H9 (cell line): ENCODE measurements at regions not wholly inside any gene's neighbourhood (a gene's known extent, or its start where the extent isn't known, plus 50 kb on each side); places are given as distances from the start of the nearest gene placed in this dataset.

ENCODE experiments used
- DNase-seq: peaks from one replicate; pipeline ENCODE4 v3.0.0-alpha.2; 2017
- H2AFZ ChIP-seq: one replicate; pipeline ENCODE4 v1.6.1; 2013; ENCODE audit warnings: mild to moderate bottlenecking, low read length, control low read depth, moderate library complexity
- H2AK5ac ChIP-seq: 2 replicates; pipeline ENCODE4 v1.6.1; 2013; ENCODE audit warnings: low read length, control low read depth, mixed read lengths; ENCODE audit not compliant: insufficient read length
- H2BK120ac ChIP-seq: one replicate; pipeline ENCODE4 v1.6.1; 2013; ENCODE audit warnings: low read depth, mild to moderate bottlenecking, low read length, control low read depth, inconsistent platforms; ENCODE audit not compliant: poor library complexity, severe bottlenecking
- H2BK12ac ChIP-seq: 2 replicates; pipeline ENCODE4 v1.6.1; 2013; ENCODE audit warnings: low read length, control low read depth, mixed read lengths, low read depth; ENCODE audit not compliant: insufficient read length
- H2BK15ac ChIP-seq: 2 replicates; pipeline ENCODE4 v1.6.1; 2013; ENCODE audit warnings: low read depth, low read length, control low read depth
- H2BK20ac ChIP-seq: one replicate; pipeline ENCODE4 v1.6.1; 2013; ENCODE audit warnings: low read depth, mild to moderate bottlenecking, low read length, control low read depth, inconsistent platforms; ENCODE audit not compliant: poor library complexity, severe bottlenecking
- H2BK5ac ChIP-seq: 2 replicates; pipeline ENCODE4 v1.6.1; 2013; ENCODE audit warnings: low read length, control low read depth, mixed read lengths; ENCODE audit not compliant: insufficient read length
- H3K14ac ChIP-seq: 2 replicates; pipeline ENCODE4 v1.6.1; 2013; ENCODE audit warnings: low read length, control low read depth; ENCODE audit not compliant: insufficient read depth
- H3K18ac ChIP-seq: 2 replicates; pipeline ENCODE4 v1.6.1; 2013; ENCODE audit warnings: low read depth, mild to moderate bottlenecking, mixed read lengths, low read length, control low read depth; ENCODE audit not compliant: insufficient read length
- H3K23ac ChIP-seq: 2 replicates; pipeline ENCODE4 v1.6.1; 2013; ENCODE audit warnings: low read length, control low read depth, mixed read lengths, low read depth; ENCODE audit not compliant: insufficient read length
- H3K23me2 ChIP-seq: 2 replicates; pipeline ENCODE4 v1.6.1; 2013; ENCODE audit warnings: low read depth, mild to moderate bottlenecking, mixed read lengths, low read length, control low read depth; ENCODE audit not compliant: insufficient read length, poor library complexity, severe bottlenecking
- H3K27ac ChIP-seq: 2 replicates; pipeline ENCODE4 v1.5.1; 2013; ENCODE audit warnings: low read length, control low read depth, mixed read lengths, low read depth; ENCODE audit not compliant: insufficient read length
- H3K27me3 ChIP-seq: 2 replicates; pipeline ENCODE4 v1.6.1; 2013; ENCODE audit warnings: low read length, control low read depth, inconsistent platforms; ENCODE audit not compliant: insufficient read depth
- H3K4ac ChIP-seq: 2 replicates; pipeline ENCODE4 v1.6.1; 2013; ENCODE audit warnings: low read depth, mild to moderate bottlenecking, control low read depth, inconsistent platforms, low read length, moderate library complexity
- H3K4me1 ChIP-seq: 2 replicates; pipeline ENCODE4 v1.6.1; 2013; ENCODE audit warnings: low read length, control low read depth, inconsistent platforms; ENCODE audit not compliant: insufficient read depth
- H3K4me2 ChIP-seq: 2 replicates; pipeline ENCODE4 v1.6.1; 2013; ENCODE audit warnings: low read length, control low read depth, mixed read lengths; ENCODE audit not compliant: insufficient read length, insufficient read depth
- H3K56ac ChIP-seq: 2 replicates; pipeline ENCODE4 v1.6.1; 2013; ENCODE audit warnings: low read depth, mild to moderate bottlenecking, mixed read lengths, low read length, control low read depth; ENCODE audit not compliant: insufficient read length
- H3K79me1 ChIP-seq: 2 replicates; pipeline ENCODE4 v1.6.1; 2013; ENCODE audit warnings: low read depth, mild to moderate bottlenecking, moderate library complexity, low read length, control low read depth, inconsistent platforms; ENCODE audit not compliant: insufficient read depth, poor library complexity, severe bottlenecking
- H3K79me2 ChIP-seq: 2 replicates; pipeline ENCODE4 v1.6.1; 2013; ENCODE audit warnings: low read length, control low read depth, inconsistent platforms; ENCODE audit not compliant: insufficient read depth
- H3K9ac ChIP-seq: 2 replicates; pipeline ENCODE4 v1.6.1; 2013; ENCODE audit warnings: low read length, control low read depth, mixed read lengths; ENCODE audit not compliant: insufficient read length; ENCODE audit errors: extremely low read depth
- H3K9me3 ChIP-seq: one replicate; pipeline ENCODE4 v1.6.1; 2013; ENCODE audit warnings: low read depth, low read length, inconsistent platforms; ENCODE audit not compliant: control insufficient read depth
- H3T11ph ChIP-seq: one replicate; pipeline ENCODE4 v1.6.1; 2013; ENCODE audit warnings: mild to moderate bottlenecking, low read length, control low read depth, inconsistent platforms
- H4K20me1 ChIP-seq: one replicate; pipeline ENCODE4 v1.6.1; 2013; ENCODE audit not compliant: control insufficient read depth, insufficient read length, insufficient read depth
- H4K5ac ChIP-seq: 2 replicates; pipeline ENCODE4 v1.6.1; 2013; ENCODE audit warnings: low read depth, mild to moderate bottlenecking, mixed read lengths, low read length, control low read depth; ENCODE audit not compliant: insufficient read length
- H4K8ac ChIP-seq: replicated peaks from 2 replicates; pipeline ENCODE4 v1.6.1; 2013; ENCODE audit warnings: low read length, control low read depth, mixed read lengths, low read depth; ENCODE audit not compliant: insufficient read length
- H4K91ac ChIP-seq: 2 replicates; pipeline ENCODE4 v1.6.1; 2013; ENCODE audit warnings: low read depth, mild to moderate bottlenecking, moderate library complexity, mixed read lengths, low read length, control low read depth; ENCODE audit not compliant: insufficient read length
- H3K27ac Mint-ChIP-seq, 3 experiments: 2 replicates in 2 of 3; 3 replicates in 1 of 3; pipeline ENCODE4 v1.8.0; 2020 to 2021; ENCODE audit warnings: mixed read lengths in 3 of 3, mild to moderate bottlenecking in 1 of 3, moderate library complexity in 1 of 3
- H3K27me3 Mint-ChIP-seq: 2 replicates; pipeline ENCODE4 v1.8.0; 2021; ENCODE audit warnings: low read depth, mild to moderate bottlenecking, moderate library complexity, mixed read lengths
- H3K36me3 Mint-ChIP-seq, 3 experiments: 2 replicates in 2 of 3; 3 replicates in 1 of 3; pipeline ENCODE4 v1.8.0; 2020 to 2021; ENCODE audit warnings: low read depth in 3 of 3, mixed read lengths in 3 of 3; ENCODE audit not compliant: insufficient read depth in 1 of 3
- H3K4me1 Mint-ChIP-seq, 2 experiments: 2 replicates each; pipeline ENCODE4 v1.8.0; 2020; ENCODE audit warnings: mixed read lengths in 2 of 2
- H3K4me3 Mint-ChIP-seq, 2 experiments: 2 replicates in 1 of 2; 3 replicates in 1 of 2; pipeline ENCODE4 v1.8.0; 2020 to 2021; ENCODE audit warnings: mild to moderate bottlenecking in 2 of 2, mixed read lengths in 2 of 2, moderate library complexity in 1 of 2
- H3K9me3 Mint-ChIP-seq, 2 experiments: 2 replicates in 1 of 2; 3 replicates in 1 of 2; pipeline ENCODE4 v1.8.0; 2020; ENCODE audit warnings: mild to moderate bottlenecking in 2 of 2, mixed read lengths in 2 of 2, moderate library complexity in 1 of 2
- TF ChIP-seq, protein P1 (sequence below): fragments of 200-600 bp; sonication (generic); conservative IDR thresholded peaks from 3 replicates; pipeline ENCODE4 v1.8.0; 2021; ENCODE audit warnings: antibody characterized with exemption, mild to moderate bottlenecking

DNA sequence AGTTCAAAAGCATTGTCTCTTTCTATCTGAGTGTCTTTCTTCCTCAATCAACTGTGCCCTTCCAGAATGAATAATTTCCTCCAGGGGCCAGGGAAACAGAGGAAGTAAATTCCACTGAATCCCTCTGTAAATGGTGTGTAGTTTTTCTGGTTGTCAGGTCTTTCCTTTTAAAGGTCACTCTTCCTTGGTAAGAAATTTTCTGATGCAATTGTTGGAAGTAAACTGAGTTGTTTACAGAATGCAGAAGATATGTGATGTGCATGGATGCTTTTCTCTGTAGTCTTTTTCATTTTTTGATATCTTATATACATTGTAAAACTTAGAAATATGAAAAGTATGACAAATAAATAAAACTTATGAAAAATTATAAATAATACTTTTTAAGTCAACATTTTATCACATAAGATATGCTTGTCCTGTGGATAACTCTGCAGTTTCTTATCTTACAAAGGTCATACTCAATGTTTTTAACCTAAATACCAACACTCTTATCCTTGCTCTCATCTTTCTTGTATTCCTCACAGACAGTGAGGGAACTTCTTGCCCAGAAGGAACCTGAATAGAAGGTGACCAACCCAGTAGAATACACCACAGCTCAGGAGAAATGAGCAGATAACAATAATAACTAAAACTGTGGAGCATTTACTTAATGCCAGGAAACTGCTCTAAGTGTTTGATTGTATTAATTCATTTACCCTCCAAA lies 234.5 kb downstream of the METTL4 start:
- no peak overlapping the region for H3T11ph ChIP-seq
- H3K36me3 Mint-ChIP-seq = no peaks in the 10 kb centered on the region
- no peak overlapping the region for H3K18ac ChIP-seq
- H3K9me3 ChIP-seq = no peaks in the 10 kb centered on the region
- no peaks in the 10 kb centered on the region for H3K27me3 Mint-ChIP-seq
- no peak overlapping the region for H2BK15ac ChIP-seq
- no peaks in the 10 kb centered on the region for H3K23me2 ChIP-seq
- no peaks in the 10 kb centered on the region for H3K4me1 Mint-ChIP-seq
- TF ChIP-seq, protein P1, sequence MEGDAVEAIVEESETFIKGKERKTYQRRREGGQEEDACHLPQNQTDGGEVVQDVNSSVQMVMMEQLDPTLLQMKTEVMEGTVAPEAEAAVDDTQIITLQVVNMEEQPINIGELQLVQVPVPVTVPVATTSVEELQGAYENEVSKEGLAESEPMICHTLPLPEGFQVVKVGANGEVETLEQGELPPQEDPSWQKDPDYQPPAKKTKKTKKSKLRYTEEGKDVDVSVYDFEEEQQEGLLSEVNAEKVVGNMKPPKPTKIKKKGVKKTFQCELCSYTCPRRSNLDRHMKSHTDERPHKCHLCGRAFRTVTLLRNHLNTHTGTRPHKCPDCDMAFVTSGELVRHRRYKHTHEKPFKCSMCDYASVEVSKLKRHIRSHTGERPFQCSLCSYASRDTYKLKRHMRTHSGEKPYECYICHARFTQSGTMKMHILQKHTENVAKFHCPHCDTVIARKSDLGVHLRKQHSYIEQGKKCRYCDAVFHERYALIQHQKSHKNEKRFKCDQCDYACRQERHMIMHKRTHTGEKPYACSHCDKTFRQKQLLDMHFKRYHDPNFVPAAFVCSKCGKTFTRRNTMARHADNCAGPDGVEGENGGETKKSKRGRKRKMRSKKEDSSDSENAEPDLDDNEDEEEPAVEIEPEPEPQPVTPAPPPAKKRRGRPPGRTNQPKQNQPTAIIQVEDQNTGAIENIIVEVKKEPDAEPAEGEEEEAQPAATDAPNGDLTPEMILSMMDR = no peak
- no peak overlapping the region for H3K14ac ChIP-seq
- H4K8ac ChIP-seq = no peak overlapping the region
- no peak for DNase-seq
- H3K27me3 ChIP-seq = no peaks in the 10 kb centered on the region
- H3K4me2 ChIP-seq = no peak overlapping the region
- no peaks in the 10 kb centered on the region for H3K79me2 ChIP-seq
- H3K27ac ChIP-seq = no peak overlapping the region
- no peak overlapping the region for H3K27ac Mint-ChIP-seq
- H3K9ac ChIP-seq = no peak overlapping the region
- no peak overlapping the region for H2BK12ac ChIP-seq
- no peak overlapping the region for H3K56ac ChIP-seq
- no peak overlapping the region for H3K23ac ChIP-seq
- H3K4ac ChIP-seq = no peak overlapping the region
- H4K5ac ChIP-seq = no peak overlapping the region
- H4K20me1 ChIP-seq = no peaks in the 10 kb centered on the region
- H2AFZ ChIP-seq = no peak overlapping the region
- H4K91ac ChIP-seq = no peak overlapping the region
- no peak overlapping the region for H2BK120ac ChIP-seq
- no peak overlapping the region for H3K4me3 Mint-ChIP-seq
- H2BK20ac ChIP-seq = no peak overlapping the region
- no peaks in the 10 kb centered on the region for H3K9me3 Mint-ChIP-seq
- H3K4me1 ChIP-seq = no peaks in the 10 kb centered on the region
- H2BK5ac ChIP-seq = no peak overlapping the region
- H3K79me1 ChIP-seq = no peaks in the 10 kb centered on the region
- no peak overlapping the region for H2AK5ac ChIP-seq
